ENCODE measurements at regions not wholly inside any gene's neighbourhood (a gene's known extent, or its start where the extent isn't known, plus 50 kb on each side); places are given as distances from the start of the nearest gene placed in this dataset.
"Not testable (repeated sequence)": the region's sequence is repeated elsewhere in the genome, so short reads cannot be mapped to it uniquely, and the experiment has no call there.

GRCh38 chr6:109902870-109903269 is 75.2 kb upstream of the GPR6 start:
- Histone ChIP-seq H3K27me3 (ENCODE audit: insufficient read depth, low read depth) (no peaks in the 10 kb centered on the region), H3K4me2 (no peak overlapping the region), H3K4me3 (IDR thresholded peaks at IDR 0.05; ENCODE audit: insufficient read depth, low read depth, low read length) (no peak overlapping the region), H3K79me2 (ENCODE audit: insufficient read depth, low read depth) (no peaks in the 10 kb centered on the region), H3K4me1 (ENCODE audit: low read depth, poor library complexity, severe bottlenecking) (no peaks in the 10 kb centered on the region), H3K9ac (no peak overlapping the region), H3K36me3 (ENCODE audit: insufficient read depth) (no peaks in the 10 kb centered on the region), H2AFZ (ENCODE audit: low read depth) (no peak overlapping the region), H4K20me1 (ENCODE audit: insufficient read depth) (no peaks in the 10 kb centered on the region), H3K27ac (no peak overlapping the region)
- no peak for TF ChIP-seq CTCF (conservative IDR thresholded peaks at IDR 0.05; ENCODE audit: low read depth, low read length)

GRCh38 chr6:109910571-109910970 is 67.5 kb upstream of the GPR6 start:
- H3K4me2 ChIP-seq: no peak overlapping the region
- no peak overlapping the region for H3K4me3 ChIP-seq (IDR thresholded peaks at IDR 0.05; ENCODE audit: insufficient read depth, low read depth, low read length)
- no peak overlapping the region for H3K9ac ChIP-seq
- H4K20me1 ChIP-seq (ENCODE audit: insufficient read depth): no peaks in the 10 kb centered on the region
- no peak for TF ChIP-seq CTCF (conservative IDR thresholded peaks at IDR 0.05; ENCODE audit: low read depth, low read length)
- no peaks in the 10 kb centered on the region for H3K27me3 ChIP-seq (ENCODE audit: insufficient read depth, low read depth)
- no peak overlapping the region for H2AFZ ChIP-seq (ENCODE audit: low read depth)
- H3K27ac ChIP-seq: no peak overlapping the region
- H3K4me1 ChIP-seq (ENCODE audit: low read depth, poor library complexity, severe bottlenecking): no peaks in the 10 kb centered on the region
- no peaks in the 10 kb centered on the region for H3K36me3 ChIP-seq (ENCODE audit: insufficient read depth)
- no peaks in the 10 kb centered on the region for H3K79me2 ChIP-seq (ENCODE audit: insufficient read depth, low read depth)

GRCh38 chr6:109912118-109912517 is 66.0 kb upstream of the GPR6 start:
- Histone ChIP-seq H3K36me3 (ENCODE audit: insufficient read depth) (no peaks in the 10 kb centered on the region), H3K9ac (no peak overlapping the region), H3K27me3 (ENCODE audit: insufficient read depth, low read depth) (no peaks in the 10 kb centered on the region), H4K20me1 (ENCODE audit: insufficient read depth) (no peaks in the 10 kb centered on the region), H3K4me2 (no peak overlapping the region), H3K79me2 (ENCODE audit: insufficient read depth, low read depth) (no peaks in the 10 kb centered on the region), H3K4me3 (IDR thresholded peaks at IDR 0.05; ENCODE audit: insufficient read depth, low read depth, low read length) (no peak overlapping the region), H3K4me1 (ENCODE audit: low read depth, poor library complexity, severe bottlenecking) (no peaks in the 10 kb centered on the region), H2AFZ (ENCODE audit: low read depth) (no peak overlapping the region), H3K27ac (no peak overlapping the region)
- TF ChIP-seq CTCF (conservative IDR thresholded peaks at IDR 0.05; ENCODE audit: low read depth, low read length): no peak

- H3K4me1 ChIP-seq (ENCODE audit: low read depth, poor library complexity, severe bottlenecking): no peaks in the 10 kb centered on the region
- no peaks in the 10 kb centered on the region for H3K27me3 ChIP-seq (ENCODE audit: insufficient read depth, low read depth)
- no peak overlapping the region for H2AFZ ChIP-seq (ENCODE audit: low read depth)
- no peak overlapping the region for H3K4me3 ChIP-seq (IDR thresholded peaks at IDR 0.05; ENCODE audit: insufficient read depth, low read depth, low read length)
- no peak overlapping the region for H3K4me2 ChIP-seq
- no peaks in the 10 kb centered on the region for H3K79me2 ChIP-seq (ENCODE audit: insufficient read depth, low read depth)
- H4K20me1 ChIP-seq (ENCODE audit: insufficient read depth): no peaks in the 10 kb centered on the region
- H3K27ac ChIP-seq: no peak overlapping the region
- no peaks in the 10 kb centered on the region for H3K36me3 ChIP-seq (ENCODE audit: insufficient read depth)
- no peak overlapping the region for H3K9ac ChIP-seq
- no peak for TF ChIP-seq CTCF (conservative IDR thresholded peaks at IDR 0.05; ENCODE audit: low read depth, low read length)
Observed at GRCh38 chr6:109912952-109913351, 65.2 kb upstream of the GPR6 start.

- H3K9ac ChIP-seq; H3K27ac ChIP-seq; H3K79me2 ChIP-seq (ENCODE audit: insufficient read depth, low read depth); H3K4me3 ChIP-seq (IDR thresholded peaks at IDR 0.05; ENCODE audit: insufficient read depth, low read depth, low read length); H3K36me3 ChIP-seq (ENCODE audit: insufficient read depth); H3K4me2 ChIP-seq; H3K27me3 ChIP-seq (ENCODE audit: insufficient read depth, low read depth); H2AFZ ChIP-seq (ENCODE audit: low read depth); H3K4me1 ChIP-seq (ENCODE audit: low read depth, poor library complexity, severe bottlenecking); H4K20me1 ChIP-seq (ENCODE audit: insufficient read depth): not testable (repeated sequence)
Observed at GRCh38 chr6:109915748-109916147, 62.4 kb upstream of the GPR6 start.
